ENCODE measurements at regions not wholly inside any gene's neighbourhood (a gene's known extent, or its start where the extent isn't known, plus 50 kb on each side); places are given as distances from the start of the nearest gene placed in this dataset.

DNA sequence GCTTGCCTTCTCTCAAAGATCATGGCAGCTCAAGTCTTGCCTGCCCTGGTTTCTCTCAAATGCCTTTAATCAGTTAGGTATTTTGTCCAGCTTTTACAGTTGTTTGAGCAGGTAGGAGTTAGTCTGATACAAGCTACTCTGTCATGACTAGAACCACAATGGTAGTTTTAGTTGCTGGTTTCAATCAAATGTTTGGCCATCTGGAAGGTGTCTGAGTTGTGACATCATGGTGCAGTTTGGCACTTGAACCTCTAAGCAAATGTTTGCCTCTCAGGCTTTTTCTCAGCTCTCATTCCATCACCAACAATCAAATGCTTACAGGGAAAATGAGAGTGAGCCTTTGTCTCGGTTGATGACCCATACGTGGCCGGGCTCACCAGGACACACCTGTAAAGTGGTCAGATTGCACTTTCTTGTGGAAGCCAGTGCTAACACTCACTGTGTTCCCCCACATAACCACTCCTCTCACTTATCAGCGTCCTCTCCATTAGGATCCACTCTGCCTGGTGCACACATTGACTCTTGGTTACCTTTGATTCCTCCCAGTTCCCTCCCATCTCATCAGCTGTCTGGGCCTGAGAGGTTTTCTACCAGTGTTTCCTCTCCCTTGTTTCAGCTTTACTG, 67.5 kb downstream of the CCDC185 start:
- TF ChIP-seq, protein P1, sequence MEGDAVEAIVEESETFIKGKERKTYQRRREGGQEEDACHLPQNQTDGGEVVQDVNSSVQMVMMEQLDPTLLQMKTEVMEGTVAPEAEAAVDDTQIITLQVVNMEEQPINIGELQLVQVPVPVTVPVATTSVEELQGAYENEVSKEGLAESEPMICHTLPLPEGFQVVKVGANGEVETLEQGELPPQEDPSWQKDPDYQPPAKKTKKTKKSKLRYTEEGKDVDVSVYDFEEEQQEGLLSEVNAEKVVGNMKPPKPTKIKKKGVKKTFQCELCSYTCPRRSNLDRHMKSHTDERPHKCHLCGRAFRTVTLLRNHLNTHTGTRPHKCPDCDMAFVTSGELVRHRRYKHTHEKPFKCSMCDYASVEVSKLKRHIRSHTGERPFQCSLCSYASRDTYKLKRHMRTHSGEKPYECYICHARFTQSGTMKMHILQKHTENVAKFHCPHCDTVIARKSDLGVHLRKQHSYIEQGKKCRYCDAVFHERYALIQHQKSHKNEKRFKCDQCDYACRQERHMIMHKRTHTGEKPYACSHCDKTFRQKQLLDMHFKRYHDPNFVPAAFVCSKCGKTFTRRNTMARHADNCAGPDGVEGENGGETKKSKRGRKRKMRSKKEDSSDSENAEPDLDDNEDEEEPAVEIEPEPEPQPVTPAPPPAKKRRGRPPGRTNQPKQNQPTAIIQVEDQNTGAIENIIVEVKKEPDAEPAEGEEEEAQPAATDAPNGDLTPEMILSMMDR (conservative IDR thresholded peaks at IDR 0.05; ENCODE audit: low read length): no peak
- no peak for TF ChIP-seq EZH2phosphoT487 (IDR thresholded peaks at IDR 0.05; ENCODE audit: borderline replicate concordance)

Measured in Loucy (cell line).